ENCODE measurements at regions not wholly inside any gene's neighbourhood (a gene's known extent, or its start where the extent isn't known, plus 50 kb on each side); places are given as distances from the start of the nearest gene placed in this dataset.
A peak's percentile ranks its signal among the peaks of the same experiment; 100 is the strongest.
"Not testable (repeated sequence)": the region's sequence is repeated elsewhere in the genome, so short reads cannot be mapped to it uniquely, and the experiment has no call there.

GRCh38 chr14:105692110-105692685 is 165.8 kb downstream of the TMEM121 start:
- H3K9me3 ChIP-seq; intact Hi-C loops (cut with DNase I; ENCODE audit: low total_unique reads); H3K27me3 ChIP-seq; H3K36me3 ChIP-seq; H3K27ac ChIP-seq; H3K4me1 ChIP-seq; H3K4me3 ChIP-seq; DNase-seq; in situ Hi-C loops (cut with MboI; ENCODE audit: low pct_ligation_motif_present in 1 of 4, low pct_unique_long_range_greater_than_20kb in 1 of 4, low sequenced_read_pairs in 3 of 4): not testable (repeated sequence)
- WGBS, 2 donors (ENCODE audit: low coverage in 1 of 2) = 80% methylated on average over 1 of the region's 19 CpGs; no CpG with 5 or more reads in 1 of the 2 donors

- Histone ChIP-seq H3K4me1 (no peaks in the 10 kb centered on the region), H3K27me3 (no peaks in the 10 kb centered on the region), H3K9me3 (no peaks in the 10 kb centered on the region), H3K4me3 (no peak overlapping the region), H3K27ac (peak overlapping the region in 1 of 4 donors; percentile 17), H3K36me3 (no peaks in the 10 kb centered on the region)
- in situ Hi-C loops (cut with MboI; ENCODE audit: low pct_ligation_motif_present in 1 of 4, low pct_unique_long_range_greater_than_20kb in 1 of 4, low sequenced_read_pairs in 3 of 4) = no loop called here
- DNase-seq = no peak
- no peak for TF ChIP-seq POLR2AphosphoS5 (IDR thresholded peaks at IDR 0.05)
- no peak for TF ChIP-seq POLR2A (IDR thresholded peaks at IDR 0.05)
- no peak for TF ChIP-seq CTCF (IDR thresholded peaks at IDR 0.05)
- TF ChIP-seq EP300 (IDR thresholded peaks at IDR 0.05; ENCODE audit: low read depth) = no peak
- intact Hi-C loops (cut with DNase I; ENCODE audit: low total_unique reads) = no loop called here
- WGBS, 2 donors (ENCODE audit: low coverage in 1 of 2) = 77 to 83% methylated on average over 1 to 2 of the region's 2 CpGs
Observed at GRCh38 chr14:105694961-105695360, 168.6 kb downstream of the TMEM121 start.

GRCh38 chr14:105696388-105696787 is 170.0 kb downstream of the TMEM121 start:
- H3K4me1 ChIP-seq; H3K9me3 ChIP-seq; H3K27me3 ChIP-seq; intact Hi-C loops (cut with DNase I; ENCODE audit: low total_unique reads); DNase-seq; H3K27ac ChIP-seq; in situ Hi-C loops (cut with MboI; ENCODE audit: low pct_ligation_motif_present in 1 of 4, low pct_unique_long_range_greater_than_20kb in 1 of 4, low sequenced_read_pairs in 3 of 4); H3K36me3 ChIP-seq; H3K4me3 ChIP-seq: not testable (repeated sequence)
- WGBS, 2 donors (ENCODE audit: low coverage in 1 of 2) = no CpG with 5 or more reads among the region's 11 CpGs

- in situ Hi-C loops (cut with MboI; ENCODE audit: low pct_ligation_motif_present in 1 of 4, low pct_unique_long_range_greater_than_20kb in 1 of 4, low sequenced_read_pairs in 3 of 4); H3K4me1 ChIP-seq; H3K36me3 ChIP-seq; DNase-seq; H3K4me3 ChIP-seq; H3K9me3 ChIP-seq; H3K27ac ChIP-seq; H3K27me3 ChIP-seq; intact Hi-C loops (cut with DNase I; ENCODE audit: low total_unique reads): not testable (repeated sequence)
- 86% methylated on average over 16 of the region's 22 CpGs; no CpG with 5 or more reads in 1 of the 2 donors for WGBS, 2 donors (ENCODE audit: low coverage in 1 of 2)
Observed at GRCh38 chr14:105697414-105697813, 171.0 kb downstream of the TMEM121 start.

- H3K36me3 ChIP-seq; H3K4me1 ChIP-seq; DNase-seq; H3K9me3 ChIP-seq; H3K27ac ChIP-seq; intact Hi-C loops (cut with DNase I; ENCODE audit: low total_unique reads); H3K4me3 ChIP-seq; H3K27me3 ChIP-seq; in situ Hi-C loops (cut with MboI; ENCODE audit: low pct_ligation_motif_present in 1 of 4, low pct_unique_long_range_greater_than_20kb in 1 of 4, low sequenced_read_pairs in 3 of 4): not testable (repeated sequence)
- 78% methylated on average over 3 to 5 of the region's 5 CpGs for WGBS, 2 donors (ENCODE audit: low coverage in 1 of 2)
Observed at GRCh38 chr14:105697955-105698354, 171.6 kb downstream of the TMEM121 start.

GRCh38 chr14:105698940-105699556 is 172.7 kb downstream of the TMEM121 start:
- DNase-seq; intact Hi-C loops (cut with DNase I; ENCODE audit: low total_unique reads); in situ Hi-C loops (cut with MboI; ENCODE audit: low pct_ligation_motif_present in 1 of 4, low pct_unique_long_range_greater_than_20kb in 1 of 4, low sequenced_read_pairs in 3 of 4); H3K36me3 ChIP-seq; H3K27me3 ChIP-seq; H3K4me1 ChIP-seq; H3K4me3 ChIP-seq; H3K9me3 ChIP-seq; H3K27ac ChIP-seq: not testable (repeated sequence)
- 77% methylated on average over 12 of the region's 27 CpGs; no CpG with 5 or more reads in 1 of the 2 donors for WGBS, 2 donors (ENCODE audit: low coverage in 1 of 2)

- in situ Hi-C loops (cut with MboI; ENCODE audit: low pct_ligation_motif_present in 1 of 4, low pct_unique_long_range_greater_than_20kb in 1 of 4, low sequenced_read_pairs in 3 of 4) = loop anchor here in 1 of 4 donors (10.0 kb wide), 1 partner anchor 115 kb away; no protein-coding TSS in a partner anchor
- intact Hi-C loops (cut with DNase I; ENCODE audit: low total_unique reads); H3K9me3 ChIP-seq: not testable (repeated sequence)
Observed at GRCh38 chr14:105699706-105700105, 173.3 kb downstream of the TMEM121 start.

GRCh38 chr14:105700146-105700545 is 173.8 kb downstream of the TMEM121 start:
- peak overlapping the region in 2 of 4 donors; percentile 13 to 53 for H3K27ac ChIP-seq
- H3K36me3 ChIP-seq; DNase-seq; H3K4me1 ChIP-seq; intact Hi-C loops (cut with DNase I; ENCODE audit: low total_unique reads); H3K4me3 ChIP-seq; H3K9me3 ChIP-seq; H3K27me3 ChIP-seq: not testable (repeated sequence)
- in situ Hi-C loops (cut with MboI; ENCODE audit: low pct_ligation_motif_present in 1 of 4, low pct_unique_long_range_greater_than_20kb in 1 of 4, low sequenced_read_pairs in 3 of 4) = loop anchor here in 1 of 4 donors (10.0 kb wide), 1 partner anchor 115 kb away; no protein-coding TSS in a partner anchor
- 67 to 91% methylated on average over 1 to 7 of the region's 13 CpGs for WGBS, 2 donors (ENCODE audit: low coverage in 1 of 2)

More at GRCh38 chr14:105699706-105700105, 173.3 kb downstream of the TMEM121 start:
- H3K27me3 ChIP-seq, DNase-seq, H3K27ac ChIP-seq, H3K4me3 ChIP-seq, H3K36me3 ChIP-seq, H3K4me1 ChIP-seq: not testable (repeated sequence)
- WGBS, 2 donors (ENCODE audit: low coverage in 1 of 2) = 70% methylated on average over 6 of the region's 9 CpGs; no CpG with 5 or more reads in 1 of the 2 donors
